ENCODE measurements at regions not wholly inside any gene's neighbourhood (a gene's known extent, or its start where the extent isn't known, plus 50 kb on each side); places are given as distances from the start of the nearest gene placed in this dataset.

- H3K4me1 Mint-ChIP-seq, result no peaks in the 10 kb centered on the region
- POLR2A ChIA-PET, result no interaction called here
- no peak for ATAC-seq (ENCODE audit: low read depth)
Observed at GRCh38 chr5:100479079-100479688, 56.0 kb upstream of the FAM174A start.

GRCh38 chr5:100472091-100472490 is 63.1 kb upstream of the FAM174A start:
- POLR2A ChIA-PET, result no interaction called here
- ATAC-seq (ENCODE audit: low read depth), result no peak
- Mint-ChIP-seq H3K4me1 (peaks cover 2% of the 10 kb centered on the region), H3K36me3 (no peaks in the 10 kb centered on the region), H3K4me3 (no peak overlapping the region), H3K27ac (no peak overlapping the region), H3K27me3 (no peaks in the 10 kb centered on the region), H3K9me3 (no peaks in the 10 kb centered on the region)
- DNase-seq, result no peak

More at GRCh38 chr5:100479079-100479688, 56.0 kb upstream of the FAM174A start:
- Mint-ChIP-seq H3K9me3 (no peaks in the 10 kb centered on the region), H3K36me3 (no peaks in the 10 kb centered on the region), H3K4me3 (no peak overlapping the region), H3K27ac (no peak overlapping the region), H3K27me3 (peaks cover 2% of the 10 kb centered on the region)
- DNase-seq, result no peak

- ATAC-seq (ENCODE audit: low read depth) (no peak), DNase-seq (no peak)
- Mint-ChIP-seq H3K36me3 (no peaks in the 10 kb centered on the region), H3K4me3 (no peak overlapping the region), H3K27ac (no peak overlapping the region), H3K9me3 (no peaks in the 10 kb centered on the region), H3K27me3 (no peaks in the 10 kb centered on the region), H3K4me1 (peaks cover 2% of the 10 kb centered on the region)
- POLR2A ChIA-PET, result no interaction called here
Observed at GRCh38 chr5:100469767-100470166, 65.4 kb upstream of the FAM174A start.

- Mint-ChIP-seq H3K4me1 (no peaks in the 10 kb centered on the region), H3K9me3 (no peaks in the 10 kb centered on the region), H3K27ac (no peak overlapping the region), H3K4me3 (no peak overlapping the region), H3K36me3 (no peaks in the 10 kb centered on the region), H3K27me3 (no peaks in the 10 kb centered on the region)
- ATAC-seq (ENCODE audit: low read depth) (no peak), DNase-seq (no peak)
- POLR2A ChIA-PET, result no interaction called here
Observed at GRCh38 chr5:100464418-100464817, 70.8 kb upstream of the FAM174A start.

- no peaks in the 10 kb centered on the region for H3K4me1 Mint-ChIP-seq
- POLR2A ChIA-PET, result no interaction called here
- no peaks in the 10 kb centered on the region for H3K27me3 Mint-ChIP-seq
- no peak for ATAC-seq (ENCODE audit: low read depth)
- H3K27ac Mint-ChIP-seq, result no peak overlapping the region
- no peak for DNase-seq
- H3K4me3 Mint-ChIP-seq, result no peak overlapping the region
- no peaks in the 10 kb centered on the region for H3K36me3 Mint-ChIP-seq
- no peaks in the 10 kb centered on the region for H3K9me3 Mint-ChIP-seq
Observed at GRCh38 chr5:100456615-100457014, 78.6 kb upstream of the FAM174A start.

- Mint-ChIP-seq H3K4me1 (no peaks in the 10 kb centered on the region), H3K4me3 (no peak overlapping the region), H3K36me3 (no peaks in the 10 kb centered on the region), H3K27ac (no peak overlapping the region), H3K27me3 (no peaks in the 10 kb centered on the region), H3K9me3 (no peaks in the 10 kb centered on the region)
- POLR2A ChIA-PET, result no interaction called here
- ATAC-seq (ENCODE audit: low read depth), result no peak
- DNase-seq, result no peak
Observed at GRCh38 chr5:100452126-100452525, 83.0 kb upstream of the FAM174A start.

GRCh38 chr5:100448111-100448528 is 87.1 kb upstream of the FAM174A start:
- no peaks in the 10 kb centered on the region for H3K27me3 Mint-ChIP-seq
- no peak for ATAC-seq (ENCODE audit: low read depth)
- DNase-seq, result no peak
- H3K36me3 Mint-ChIP-seq, result no peaks in the 10 kb centered on the region
- POLR2A ChIA-PET, result no interaction called here
- H3K4me1 Mint-ChIP-seq, result no peaks in the 10 kb centered on the region
- no peak overlapping the region for H3K27ac Mint-ChIP-seq
- H3K4me3 Mint-ChIP-seq, result no peak overlapping the region
- no peaks in the 10 kb centered on the region for H3K9me3 Mint-ChIP-seq

GRCh38 chr5:100446879-100447430 is 88.2 kb upstream of the FAM174A start:
- Mint-ChIP-seq H3K4me3 (no peak overlapping the region), H3K27me3 (no peaks in the 10 kb centered on the region), H3K4me1 (no peaks in the 10 kb centered on the region), H3K9me3 (no peaks in the 10 kb centered on the region), H3K27ac (no peak overlapping the region), H3K36me3 (no peaks in the 10 kb centered on the region)
- POLR2A ChIA-PET, result no interaction called here
- no peak for ATAC-seq (ENCODE audit: low read depth)
- no peak for DNase-seq

- Mint-ChIP-seq H3K9me3 (no peaks in the 10 kb centered on the region), H3K4me3 (no peak overlapping the region), H3K27ac (no peak overlapping the region), H3K4me1 (no peaks in the 10 kb centered on the region), H3K27me3 (no peaks in the 10 kb centered on the region), H3K36me3 (no peaks in the 10 kb centered on the region)
- no peak for ATAC-seq (ENCODE audit: low read depth)
- DNase-seq, result no peak
- POLR2A ChIA-PET, result no interaction called here
Observed at GRCh38 chr5:100444961-100445360, 90.2 kb upstream of the FAM174A start.

- H3K27ac Mint-ChIP-seq, result no peak overlapping the region
- H3K9me3 Mint-ChIP-seq, result no peaks in the 10 kb centered on the region
- peaks cover 8% of the 10 kb centered on the region for H3K27me3 Mint-ChIP-seq
- no peaks in the 10 kb centered on the region for H3K4me1 Mint-ChIP-seq
- H3K4me3 Mint-ChIP-seq, result no peak overlapping the region
- ATAC-seq (ENCODE audit: low read depth) (no peak), DNase-seq (no peak)
- POLR2A ChIA-PET, result no interaction called here
- no peaks in the 10 kb centered on the region for H3K36me3 Mint-ChIP-seq
Observed at GRCh38 chr5:100434815-100435214, 100.4 kb upstream of the FAM174A start.

- Mint-ChIP-seq H3K9me3 (no peaks in the 10 kb centered on the region), H3K27me3 (peaks cover 8% of the 10 kb centered on the region), H3K27ac (no peak overlapping the region), H3K4me3 (no peak overlapping the region), H3K36me3 (no peaks in the 10 kb centered on the region), H3K4me1 (no peaks in the 10 kb centered on the region)
- ATAC-seq (ENCODE audit: low read depth) (no peak), DNase-seq (no peak)
- POLR2A ChIA-PET, result no interaction called here
Observed at GRCh38 chr5:100432741-100433140, 102.4 kb upstream of the FAM174A start.

GRCh38 chr5:100430268-100431195 is 104.6 kb upstream of the FAM174A start:
- Mint-ChIP-seq H3K27me3 (peaks cover 5% of the 10 kb centered on the region), H3K4me1 (no peaks in the 10 kb centered on the region), H3K4me3 (no peak overlapping the region), H3K9me3 (no peaks in the 10 kb centered on the region), H3K36me3 (no peaks in the 10 kb centered on the region), H3K27ac (no peak overlapping the region)
- ATAC-seq (ENCODE audit: low read depth) (no peak), DNase-seq (peak; percentile 42)
- POLR2A ChIA-PET, result no interaction called here

- H3K4me1 Mint-ChIP-seq, result no peaks in the 10 kb centered on the region
- ATAC-seq (ENCODE audit: low read depth) (no peak), DNase-seq (no peak)
- no peaks in the 10 kb centered on the region for H3K27me3 Mint-ChIP-seq
- POLR2A ChIA-PET, result no interaction called here
- no peak overlapping the region for H3K4me3 Mint-ChIP-seq
- H3K36me3 Mint-ChIP-seq, result peaks cover 3% of the 10 kb centered on the region
- H3K9me3 Mint-ChIP-seq, result peaks cover 7% of the 10 kb centered on the region
- H3K27ac Mint-ChIP-seq, result no peak overlapping the region
Observed at GRCh38 chr5:100424787-100425186, 110.4 kb upstream of the FAM174A start.

GRCh38 chr5:100424017-100424416 is 111.2 kb upstream of the FAM174A start:
- Mint-ChIP-seq H3K27ac (no peak overlapping the region), H3K36me3 (peaks cover 3% of the 10 kb centered on the region), H3K9me3 (peaks cover 7% of the 10 kb centered on the region), H3K4me1 (no peaks in the 10 kb centered on the region), H3K4me3 (no peak overlapping the region), H3K27me3 (no peaks in the 10 kb centered on the region)
- ATAC-seq (ENCODE audit: low read depth), result no peak
- DNase-seq, result no peak
- POLR2A ChIA-PET, result no interaction called here
